ENCODE measurements at regions not wholly inside any gene's neighbourhood (a gene's known extent, or its start where the extent isn't known, plus 50 kb on each side); places are given as distances from the start of the nearest gene placed in this dataset.

DNA sequence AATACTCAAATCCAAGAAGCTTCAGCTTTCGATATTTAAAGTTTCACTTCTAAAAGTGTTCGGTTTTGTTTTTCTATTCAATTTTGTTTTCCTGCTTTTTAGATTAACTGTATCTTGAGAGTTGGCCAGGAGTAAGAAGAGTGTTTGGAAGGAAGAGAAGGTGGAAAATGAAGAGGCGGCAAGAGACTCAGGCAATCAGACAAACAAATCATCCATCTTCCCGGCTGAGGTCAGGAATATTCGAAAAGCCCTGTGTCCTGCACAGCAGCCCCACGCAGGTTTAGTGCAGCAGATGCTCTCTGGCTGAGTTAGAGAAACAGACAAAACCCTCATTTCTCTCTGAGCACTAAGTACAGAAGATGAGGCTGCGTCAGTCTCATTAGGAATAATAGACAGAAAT, 330.3 kb upstream of the NOCT start:
- TF ChIP-seq POLR2AphosphoS5 (IDR thresholded peaks at IDR 0.05; ENCODE audit: insufficient read depth, low read depth, low read length): no peak
- TF ChIP-seq POLR2A (IDR thresholded peaks at IDR 0.05; ENCODE audit: low read depth, low read length): no peak
- TF ChIP-seq, protein P1, sequence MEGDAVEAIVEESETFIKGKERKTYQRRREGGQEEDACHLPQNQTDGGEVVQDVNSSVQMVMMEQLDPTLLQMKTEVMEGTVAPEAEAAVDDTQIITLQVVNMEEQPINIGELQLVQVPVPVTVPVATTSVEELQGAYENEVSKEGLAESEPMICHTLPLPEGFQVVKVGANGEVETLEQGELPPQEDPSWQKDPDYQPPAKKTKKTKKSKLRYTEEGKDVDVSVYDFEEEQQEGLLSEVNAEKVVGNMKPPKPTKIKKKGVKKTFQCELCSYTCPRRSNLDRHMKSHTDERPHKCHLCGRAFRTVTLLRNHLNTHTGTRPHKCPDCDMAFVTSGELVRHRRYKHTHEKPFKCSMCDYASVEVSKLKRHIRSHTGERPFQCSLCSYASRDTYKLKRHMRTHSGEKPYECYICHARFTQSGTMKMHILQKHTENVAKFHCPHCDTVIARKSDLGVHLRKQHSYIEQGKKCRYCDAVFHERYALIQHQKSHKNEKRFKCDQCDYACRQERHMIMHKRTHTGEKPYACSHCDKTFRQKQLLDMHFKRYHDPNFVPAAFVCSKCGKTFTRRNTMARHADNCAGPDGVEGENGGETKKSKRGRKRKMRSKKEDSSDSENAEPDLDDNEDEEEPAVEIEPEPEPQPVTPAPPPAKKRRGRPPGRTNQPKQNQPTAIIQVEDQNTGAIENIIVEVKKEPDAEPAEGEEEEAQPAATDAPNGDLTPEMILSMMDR (IDR thresholded peaks at IDR 0.05; ENCODE audit: extremely low read depth in 1 of 2, insufficient read depth in 1 of 2, low read depth in 1 of 2, low read length in 2 of 2): no peak
